ENCODE measurements at regions not wholly inside any gene's neighbourhood (a gene's known extent, or its start where the extent isn't known, plus 50 kb on each side); places are given as distances from the start of the nearest gene placed in this dataset.

GRCh38 chr3:102233881-102234280 lies 200.9 kb upstream of the ZPLD1 start (continued):
- TF ChIP-seq IRF5 (IDR thresholded peaks at IDR 0.05; ENCODE audit: borderline replicate concordance) = no peak
- TF ChIP-seq SREBF2 (IDR thresholded peaks at IDR 0.05; ENCODE audit: low read length) = no peak
- TF ChIP-seq FOXM1 (IDR thresholded peaks at IDR 0.05; ENCODE audit: low read depth, low read length) = peak; percentile 55; the same call in 1 of the 2 replicates
- no peak for TF ChIP-seq ZNF274 (IDR thresholded peaks at IDR 0.05; ENCODE audit: insufficient read depth, insufficient read length)
- TF ChIP-seq ZSCAN29 (IDR thresholded peaks at IDR 0.05) = no peak
- TF ChIP-seq BMI1 (IDR thresholded peaks at IDR 0.05; ENCODE audit: borderline replicate concordance) = peak; percentile 34; the same call in 1 of the 2 replicates
- TF ChIP-seq WRNIP1 (IDR thresholded peaks at IDR 0.05; ENCODE audit: borderline replicate concordance, low read depth, low read length) = no peak
- no peak for TF ChIP-seq RFX5 (IDR thresholded peaks at IDR 0.05; ENCODE audit: low read depth, low read length)
- no peak for TF ChIP-seq ESRRA (IDR thresholded peaks at IDR 0.05; ENCODE audit: low read length)
- TF ChIP-seq TCF12 (IDR thresholded peaks at IDR 0.05; ENCODE audit: low read depth, low read length) = no peak
- no peak for TF ChIP-seq POLR2A (IDR thresholded peaks at IDR 0.05; ENCODE audit: low read depth, low read length)
- no peak for TF ChIP-seq SMAD5 (IDR thresholded peaks at IDR 0.05; ENCODE audit: low read depth)
- TF ChIP-seq KDM1A (IDR thresholded peaks at IDR 0.05; ENCODE audit: borderline replicate concordance) = no peak
- no peak for TF ChIP-seq PBX3 (IDR thresholded peaks at IDR 0.05; ENCODE audit: insufficient replicate concordance, low read depth, low read length)
- TF ChIP-seq PML (IDR thresholded peaks at IDR 0.05; ENCODE audit: low read length) = no peak
- TF ChIP-seq MYC (IDR thresholded peaks at IDR 0.05; ENCODE audit: insufficient read depth, insufficient read length, insufficient replicate concordance, low read length, severe bottlenecking) = no peak
- 0 out of 2 replicates have a peak, but pooled peaks have one; percentile 30 for TF ChIP-seq MLLT1 (IDR thresholded peaks at IDR 0.05)
- no peak for TF ChIP-seq ZNF217 (IDR thresholded peaks at IDR 0.05)
- no peak for TF ChIP-seq E2F8 (IDR thresholded peaks at IDR 0.05; ENCODE audit: low read depth, partially characterized antibody)
